H1 (cell line): ENCODE measurements at regions not wholly inside any gene's neighbourhood (a gene's known extent, or its start where the extent isn't known, plus 50 kb on each side); places are given as distances from the start of the nearest gene placed in this dataset.

ENCODE experiments used
- CTCF ChIA-PET: fragments of 300-600 bp; sonication (Branson Sonifier 250); formaldehyde crosslinking; loops from one replicate; lab custom pipeline; 2021; ENCODE audit not compliant: partially characterized antibody; lab: Charles Lee
- POLR2A ChIA-PET: fragments of 300-600 bp; sonication (Branson Sonifier 250); formaldehyde crosslinking; loops from one replicate; lab custom pipeline; 2021; ENCODE audit warnings: inconsistent platforms; ENCODE audit not compliant: partially characterized antibody; lab: Charles Lee
- DNase-seq, 2 experiments: peaks; one replicate each; pipeline versions ENCODE4 v3.0.0 to v3.0.0-alpha.2; 2010 to 2022; ENCODE audit warnings: low spot score in 2 of 2, low read depth in 1 of 2, mixed read lengths in 1 of 2
- FAIRE-seq: peaks from 2 replicates; lab custom pipeline; 2011; peaks lifted over from hg19 to GRCh38; lab: Jason Lieb, UNC
- H2AFZ ChIP-seq: 2 replicates; pipeline ENCODE4 v1.8.1; 2012; ENCODE audit warnings: low read length, inconsistent platforms
- H2AK5ac ChIP-seq: 2 replicates; pipeline ENCODE4 v1.6.1; 2013; ENCODE audit warnings: low read depth, low read length
- H2BK120ac ChIP-seq: replicated peaks from 2 replicates; pipeline ENCODE3; 2013; ENCODE audit warnings: low read depth, low read length, inconsistent platforms
- H2BK12ac ChIP-seq: 2 replicates; pipeline ENCODE4 v1.6.1; 2013; ENCODE audit warnings: low read depth, low read length
- H2BK15ac ChIP-seq: 2 replicates; pipeline ENCODE4 v1.6.1; 2013; ENCODE audit warnings: low read length
- H2BK20ac ChIP-seq: 2 replicates; pipeline ENCODE4 v1.6.1; 2013; ENCODE audit warnings: low read length
- H2BK5ac ChIP-seq: 2 replicates; pipeline ENCODE4 v1.6.1; 2013; ENCODE audit warnings: low read depth, low read length
- H3K14ac ChIP-seq: 2 replicates; pipeline ENCODE4 v1.6.1; 2013; ENCODE audit warnings: inconsistent platforms; ENCODE audit not compliant: insufficient read length
- H3K18ac ChIP-seq: 2 replicates; pipeline ENCODE4 v1.6.1; 2013; ENCODE audit warnings: low read length; ENCODE audit errors: extremely low read depth
- H3K23ac ChIP-seq: 2 replicates; pipeline ENCODE4 v1.6.1; 2013; ENCODE audit warnings: inconsistent platforms; ENCODE audit not compliant: insufficient read length
- H3K23me2 ChIP-seq: 2 replicates; pipeline ENCODE4 v1.6.1; 2013; ENCODE audit warnings: low read depth, low read length
- H3K27ac ChIP-seq: 2 replicates; pipeline ENCODE4 v1.6.1; 2011; ENCODE audit warnings: low read depth, low read length, inconsistent platforms
- H3K27me3 ChIP-seq, 4 experiments: replicated peaks in 1 of 4; 1 replicate in 1 of 4; 2 replicates in 3 of 4; pipeline versions ENCODE4 v1.6.1 to v1.8.1; 2011 to 2013; ENCODE audit warnings: low read length in 3 of 4, mild to moderate bottlenecking in 3 of 4, inconsistent platforms in 2 of 4, mixed read lengths in 2 of 4, moderate library complexity in 1 of 4; ENCODE audit not compliant: control insufficient read depth in 3 of 4, insufficient read depth in 3 of 4; ENCODE audit errors: extremely low read depth in 1 of 4
- H3K36me3 ChIP-seq, 4 experiments: 2 replicates each; pipeline versions ENCODE4 v1.6.1 to v1.8.1; 2011 to 2013; ENCODE audit warnings: mild to moderate bottlenecking in 4 of 4, low read length in 3 of 4, moderate library complexity in 2 of 4, control low read depth in 1 of 4, inconsistent platforms in 1 of 4; ENCODE audit not compliant: insufficient read depth in 4 of 4, control insufficient read depth in 2 of 4
- H3K4ac ChIP-seq: replicated peaks from 2 replicates; pipeline ENCODE3; 2013; ENCODE audit warnings: low read length, low read depth, mixed read lengths, inconsistent platforms; ENCODE audit not compliant: insufficient read length
- H3K4me1 ChIP-seq, 4 experiments: replicated peaks in 1 of 4; 1 replicate in 1 of 4; 2 replicates in 3 of 4; pipeline versions ENCODE4 v1.6.1 to v1.8.1; 2011 to 2013; ENCODE audit warnings: low read length in 3 of 4, inconsistent platforms in 2 of 4, mixed read lengths in 1 of 4; ENCODE audit not compliant: insufficient read depth in 4 of 4, control insufficient read depth in 3 of 4
- H3K4me2 ChIP-seq, 2 experiments: 2 replicates each; pipeline versions ENCODE4 v1.6.1 to v1.8.1; 2011 to 2013; ENCODE audit warnings: low read depth in 2 of 2, low read length in 2 of 2, control low read depth in 1 of 2, inconsistent platforms in 1 of 2, mild to moderate bottlenecking in 1 of 2; ENCODE audit not compliant: insufficient read depth in 1 of 2
- H3K4me3 ChIP-seq, 4 experiments: fragments of 200-600, 300-600 bp in 1 of 4; sonication (generic), shearing (Covaris generic), sonication (Bioruptor Twin) in 1 of 4; 2 replicates each; pipeline versions ENCODE4 v1.5.1 to v1.8.1; 2011 to 2016; ENCODE audit warnings: low read length in 4 of 4, low read depth in 3 of 4, control low read depth in 2 of 4, inconsistent platforms in 2 of 4, mild to moderate bottlenecking in 2 of 4, mixed read lengths in 1 of 4, moderate library complexity in 1 of 4; ENCODE audit not compliant: insufficient read depth in 2 of 4; ENCODE audit errors: extremely low read depth in 1 of 4
- H3K56ac ChIP-seq: replicated peaks from 2 replicates; pipeline ENCODE3; 2013; ENCODE audit warnings: low read depth, mild to moderate bottlenecking, mixed read lengths, low read length, inconsistent platforms; ENCODE audit not compliant: insufficient read length
- H3K79me1 ChIP-seq: 2 replicates; pipeline ENCODE4 v1.6.1; 2013; ENCODE audit warnings: low read depth, low read length, control low read depth
- H3K79me2 ChIP-seq, 2 experiments: 2 replicates each; pipeline versions ENCODE4 v1.6.1 to v1.8.1; 2012 to 2013; ENCODE audit warnings: low read length in 2 of 2, mild to moderate bottlenecking in 2 of 2, inconsistent platforms in 1 of 2; ENCODE audit not compliant: insufficient read depth in 2 of 2, control insufficient read depth in 1 of 2
- H3K9ac ChIP-seq, 4 experiments: replicated peaks in 1 of 4; 1 replicate in 1 of 4; 2 replicates in 3 of 4; pipeline versions ENCODE4 v1.6.1 to v1.8.1; 2011 to 2013; ENCODE audit warnings: low read depth in 3 of 4, low read length in 3 of 4, control low read depth in 2 of 4, mild to moderate bottlenecking in 2 of 4, moderate library complexity in 2 of 4, inconsistent platforms in 1 of 4; ENCODE audit errors: extremely low read depth in 1 of 4
- H3K9me3 ChIP-seq, 2 experiments: 2 replicates each; pipeline versions ENCODE4 v1.6.1 to v1.8.1; 2012 to 2013; ENCODE audit warnings: mild to moderate bottlenecking in 2 of 2, moderate library complexity in 2 of 2, control low read depth in 1 of 2, inconsistent platforms in 1 of 2, low read depth in 1 of 2, low read length in 1 of 2, mixed read lengths in 1 of 2; ENCODE audit not compliant: insufficient read depth in 2 of 2
- H4K20me1 ChIP-seq, 2 experiments: replicated peaks in 1 of 2; 2 replicates each; pipeline versions ENCODE3 to v1.8.1; 2011 to 2013; ENCODE audit warnings: inconsistent platforms in 2 of 2, low read length in 2 of 2, mild to moderate bottlenecking in 1 of 2; ENCODE audit not compliant: insufficient read depth in 2 of 2, control insufficient read depth in 1 of 2
- H4K5ac ChIP-seq: 2 replicates; pipeline ENCODE4 v1.6.1; 2013; ENCODE audit warnings: low read length, low read depth, mixed read lengths, inconsistent platforms; ENCODE audit not compliant: insufficient read length
- H4K8ac ChIP-seq: 2 replicates; pipeline ENCODE4 v1.8.0; 2013; ENCODE audit warnings: mild to moderate bottlenecking, moderate library complexity, low read length, inconsistent platforms; ENCODE audit not compliant: insufficient read depth; ENCODE audit errors: extremely low read depth
- H4K91ac ChIP-seq: replicated peaks from 2 replicates; pipeline ENCODE3; 2013; ENCODE audit warnings: low read length, mixed read lengths, inconsistent platforms; ENCODE audit not compliant: insufficient read length
- ATF3 ChIP-seq: IDR thresholded peaks from 2 replicates; pipeline ENCODE4 v1.6.1; 2011; ENCODE audit warnings: low read depth, mild to moderate bottlenecking, low read length; ENCODE audit not compliant: insufficient read depth
- GTF2F1 ChIP-seq: IDR thresholded peaks from 2 replicates; pipeline ENCODE4 v1.6.1; 2012; ENCODE audit warnings: low read depth, low read length, improper control_type of control experiment, borderline replicate concordance
- KDM1A ChIP-seq: fragments of 200-600, 300-600 bp; sonication (generic); IDR thresholded peaks from 2 replicates; pipeline ENCODE4 v1.7.1; 2016; ENCODE audit warnings: mild to moderate bottlenecking, low read length, borderline replicate concordance
- MAFK ChIP-seq: IDR thresholded peaks from 2 replicates; pipeline ENCODE4 v1.6.1; 2012; ENCODE audit warnings: low read depth, mild to moderate bottlenecking, improper control_type of control experiment, low read length
- PHF8 ChIP-seq: fragments of 200-600 bp; sonication (generic); conservative IDR thresholded peaks from 2 replicates; pipeline ENCODE4 v1.7.1; 2012; ENCODE audit warnings: low read depth, mild to moderate bottlenecking, inconsistent platforms, low read length, moderate library complexity
- RFX5 ChIP-seq: IDR thresholded peaks from 2 replicates; pipeline ENCODE4 v1.6.1; 2011; ENCODE audit warnings: low read depth, low read length, improper control_type of control experiment, borderline replicate concordance
- SAP30 ChIP-seq: fragments of 300-600 bp; sonication (generic); IDR thresholded peaks from 2 replicates; pipeline ENCODE4 v1.7.1; 2012; ENCODE audit warnings: low read length, moderate library complexity, mild to moderate bottlenecking, inconsistent platforms; ENCODE audit not compliant: insufficient read depth, insufficient replicate concordance
- SIX5 ChIP-seq: IDR thresholded peaks from 2 replicates; pipeline ENCODE4 v1.6.1; 2011; ENCODE audit warnings: mild to moderate bottlenecking, low read depth, low read length
- SP1 ChIP-seq: IDR thresholded peaks from 2 replicates; pipeline ENCODE4 v1.6.1; 2011; ENCODE audit warnings: low read depth, low read length
- YY1 ChIP-seq: IDR thresholded peaks from 2 replicates; pipeline ENCODE4 v1.6.1; 2011; ENCODE audit warnings: low read depth, mild to moderate bottlenecking, low read length
- WGBS, 2 experiments: shearing (Covaris generic) in 1 of 2; methylation state at CpG; one replicate each; pipeline versions ENCODE4 v1.1.6 to v1.1.7; 2013 to 2015; ENCODE audit warnings: low lambda C conversion rate in 2 of 2, mixed read lengths in 2 of 2, inconsistent platforms in 1 of 2, low coverage in 1 of 2, missing lambda C conversion rate in 1 of 2; ENCODE audit not compliant: insufficient replicate concordance in 2 of 2, insufficient coverage in 1 of 2, insufficient read length in 1 of 2; ENCODE audit errors: extremely low coverage in 1 of 2, missing lambda C conversion rate in 1 of 2; 5-methylcytosine and 5-hydroxymethylcytosine counted together

- Histone ChIP-seq H4K20me1 (no peaks in the 10 kb centered on the region), H3K79me1 (no peaks in the 10 kb centered on the region), H3K4ac (no peak overlapping the region), H2BK120ac (no peak overlapping the region), H2BK12ac (no peak overlapping the region; the same call in 1 of the 2 replicates), H3K27me3 (no peaks in the 10 kb centered on the region), H2AFZ (peak overlapping the region; percentile 63; the same call in 1 of the 2 replicates), H4K91ac (no peak overlapping the region), H2BK5ac (no peak overlapping the region), H4K5ac (no peak overlapping the region), H3K27ac (no peak overlapping the region), H3K9me3 (peaks cover 0 to 8% of the 10 kb centered on the region in 2 experiments; a peak in 1 of 4 replicates), H2BK15ac (no peak overlapping the region), H2BK20ac (no peak overlapping the region), H3K4me2 (no peak overlapping the region), H3K79me2 (no peaks in the 10 kb centered on the region), H3K56ac (no peak overlapping the region), H3K9ac (no peak overlapping the region), H3K36me3 (no peaks in the 10 kb centered on the region), H3K4me3 (no peak overlapping the region), H4K8ac (no peak overlapping the region), H3K4me1 (peaks cover 0 to 3% (median 0%) of the 10 kb centered on the region in 4 experiments; a peak in 1 of 7 replicates), H3K23ac (no peak overlapping the region), H3K18ac (no peak overlapping the region), H3K14ac (no peak overlapping the region), H3K23me2 (no peaks in the 10 kb centered on the region), H2AK5ac (no peak overlapping the region)
- ChIA-PET CTCF (no interaction called here), POLR2A (no interaction called here)
- DNase-seq (no peak), FAIRE-seq (no peak)
- WGBS, 2 experiments, result 84% methylated on average over 2 of the region's 2 CpGs; no CpG with 5 or more reads in 1 of the 2 experiments
- TF ChIP-seq KDM1A (no peak), YY1 (no peak), RFX5 (no peak), SAP30 (no peak), PHF8 (no peak), SP1 (no peak), SIX5 (no peak), MAFK (no peak), ATF3 (no peak), GTF2F1 (no peak)
Observed at GRCh38 chr5:92371889-92372235, 988.7 kb upstream of the ARRDC3 start.
